ENCODE measurements at regions not wholly inside any gene's neighbourhood (a gene's known extent, or its start where the extent isn't known, plus 50 kb on each side); places are given as distances from the start of the nearest gene placed in this dataset.

DNA sequence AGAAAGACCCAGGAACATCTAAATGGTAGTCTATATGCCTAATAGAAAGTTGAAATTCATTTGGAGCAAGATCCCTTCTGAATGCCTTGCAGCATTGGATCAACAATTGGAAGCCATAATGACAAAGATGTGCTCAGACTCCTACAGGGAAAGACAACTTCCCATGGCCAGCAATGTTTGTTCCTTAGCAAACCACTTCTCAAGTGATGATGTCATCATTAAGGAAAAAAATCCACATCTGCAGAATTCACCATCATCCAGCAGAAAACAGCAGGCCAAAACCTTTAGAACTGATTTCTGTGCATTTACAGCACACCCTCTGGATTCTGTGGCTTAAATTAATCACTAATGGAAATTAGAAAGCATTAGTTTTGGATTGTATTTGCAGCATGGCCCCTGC lies 82.4 kb upstream of the ZIC3 start:
- Mint-ChIP-seq H3K4me1 (no peaks in the 10 kb centered on the region), H3K9me3 (ENCODE audit: low read depth) (no peaks in the 10 kb centered on the region), H3K4me3 (no peak overlapping the region), H3K27ac (no peak overlapping the region), H3K36me3 (no peaks in the 10 kb centered on the region), H3K27me3 (no peaks in the 10 kb centered on the region)
- no peak for DNase-seq
- ATAC-seq = no peak
- CTCF ChIA-PET = no interaction called here

GRCh38 chrX:137482136-137482535 lies 83.8 kb upstream of the ZIC3 start:
- Mint-ChIP-seq H3K36me3 (no peaks in the 10 kb centered on the region), H3K27ac (no peak overlapping the region), H3K4me3 (no peak overlapping the region), H3K4me1 (no peaks in the 10 kb centered on the region), H3K9me3 (ENCODE audit: low read depth) (no peaks in the 10 kb centered on the region), H3K27me3 (no peaks in the 10 kb centered on the region)
- CTCF ChIA-PET = no interaction called here
- ATAC-seq (no peak), DNase-seq (no peak)

DNA sequence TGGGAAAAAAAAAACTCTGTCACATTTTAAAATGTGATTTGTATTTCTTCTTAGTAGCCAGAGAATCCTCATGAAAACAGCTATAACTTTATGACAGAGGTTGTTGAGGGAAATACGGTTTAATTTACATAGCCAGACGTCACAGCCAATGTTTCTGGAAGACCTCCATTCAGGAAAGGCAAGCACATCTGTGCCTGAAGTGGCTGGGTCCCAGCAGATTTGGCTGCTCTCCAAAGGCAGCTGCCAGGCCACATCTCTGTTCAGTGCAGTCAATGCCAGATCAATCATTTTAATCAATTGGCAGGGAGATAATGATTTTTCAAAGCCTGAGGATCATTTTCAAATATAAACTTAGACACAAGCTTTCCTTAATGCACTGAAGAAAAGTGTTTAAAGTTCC lies 86.5 kb upstream of the ZIC3 start:
- CTCF ChIA-PET = no interaction called here
- Mint-ChIP-seq H3K27ac (no peak overlapping the region), H3K4me3 (no peak overlapping the region), H3K4me1 (no peaks in the 10 kb centered on the region), H3K27me3 (no peaks in the 10 kb centered on the region), H3K36me3 (no peaks in the 10 kb centered on the region), H3K9me3 (ENCODE audit: low read depth) (no peaks in the 10 kb centered on the region)
- DNase-seq (no peak), ATAC-seq (no peak)

- no peaks in the 10 kb centered on the region for H3K4me1 Mint-ChIP-seq
- no peaks in the 10 kb centered on the region for H3K9me3 Mint-ChIP-seq (ENCODE audit: low read depth)
- H3K27ac Mint-ChIP-seq = no peak overlapping the region
- H3K36me3 Mint-ChIP-seq = no peaks in the 10 kb centered on the region
- no peak for ATAC-seq
- no peak for DNase-seq
- CTCF ChIA-PET = no interaction called here
- H3K4me3 Mint-ChIP-seq = no peak overlapping the region
- H3K27me3 Mint-ChIP-seq = no peaks in the 10 kb centered on the region
Observed at GRCh38 chrX:137441711-137442110, 124.2 kb upstream of the ZIC3 start.

DNA sequence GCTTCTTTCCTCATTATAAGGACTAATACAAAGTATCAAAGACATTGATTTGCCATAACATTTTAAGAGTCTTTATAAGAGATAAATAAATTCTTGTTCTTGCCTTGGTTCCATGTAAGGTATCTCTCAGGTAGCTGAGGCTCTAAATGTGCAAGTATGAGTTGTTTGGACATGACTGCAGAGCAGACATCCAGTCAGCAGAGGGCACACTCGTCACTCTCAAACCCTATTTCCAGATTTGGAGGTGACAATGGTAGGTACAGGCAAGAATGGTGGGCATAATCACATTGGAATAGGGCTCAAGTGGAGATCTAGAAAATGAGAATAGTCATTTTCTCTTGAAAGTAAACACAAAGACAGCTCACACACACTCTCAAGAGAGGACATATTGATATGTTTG lies 133.3 kb upstream of the ZIC3 start:
- CTCF ChIA-PET = no interaction called here
- H3K4me3 Mint-ChIP-seq = no peak overlapping the region
- H3K27me3 Mint-ChIP-seq = peaks cover 29% of the 10 kb centered on the region
- no peaks in the 10 kb centered on the region for H3K36me3 Mint-ChIP-seq
- no peaks in the 10 kb centered on the region for H3K9me3 Mint-ChIP-seq (ENCODE audit: low read depth)
- no peak for DNase-seq
- no peaks in the 10 kb centered on the region for H3K4me1 Mint-ChIP-seq
- no peak overlapping the region for H3K27ac Mint-ChIP-seq
- ATAC-seq = no peak

- CTCF ChIA-PET = no interaction called here
- DNase-seq (no peak), ATAC-seq (no peak)
- Mint-ChIP-seq H3K4me1 (no peaks in the 10 kb centered on the region), H3K27me3 (peaks cover 31% of the 10 kb centered on the region), H3K4me3 (no peak overlapping the region), H3K9me3 (ENCODE audit: low read depth) (no peaks in the 10 kb centered on the region), H3K27ac (no peak overlapping the region), H3K36me3 (no peaks in the 10 kb centered on the region)
Observed at GRCh38 chrX:137431693-137432488, 134.0 kb upstream of the ZIC3 start.

GRCh38 chrX:137430984-137431475 lies 134.9 kb upstream of the ZIC3 start:
- CTCF ChIA-PET = no interaction called here
- no peaks in the 10 kb centered on the region for H3K9me3 Mint-ChIP-seq (ENCODE audit: low read depth)
- H3K36me3 Mint-ChIP-seq = no peaks in the 10 kb centered on the region
- no peak for DNase-seq
- H3K27me3 Mint-ChIP-seq = peaks cover 37% of the 10 kb centered on the region
- H3K27ac Mint-ChIP-seq = no peak overlapping the region
- ATAC-seq = no peak
- H3K4me3 Mint-ChIP-seq = no peak overlapping the region
- H3K4me1 Mint-ChIP-seq = peaks cover 2% of the 10 kb centered on the region

DNA sequence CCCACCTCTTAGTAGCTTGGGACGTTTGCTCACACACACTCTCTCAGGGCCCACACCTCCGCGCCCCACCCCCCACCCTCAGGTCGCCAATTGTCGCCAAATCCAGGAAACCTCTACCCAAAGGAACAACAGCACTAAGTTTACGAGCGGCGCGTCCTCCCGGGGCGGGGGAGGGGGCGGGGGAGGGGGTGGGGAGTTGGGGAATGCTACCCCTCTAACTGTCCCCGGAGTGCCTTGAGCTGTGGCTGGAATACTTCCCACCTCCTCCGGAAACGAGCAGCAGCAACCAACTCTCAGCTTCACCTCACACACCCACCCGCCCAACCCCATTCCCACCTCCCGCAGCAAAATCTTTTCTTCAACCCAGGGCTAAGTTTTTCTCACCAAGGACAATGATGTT lies 135.6 kb upstream of the ZIC3 start:
- Mint-ChIP-seq H3K9me3 (ENCODE audit: low read depth) (no peaks in the 10 kb centered on the region), H3K36me3 (no peaks in the 10 kb centered on the region), H3K27ac (no peak overlapping the region), H3K27me3 (peaks cover 45% of the 10 kb centered on the region), H3K4me3 (no peak overlapping the region), H3K4me1 (peaks cover 2% of the 10 kb centered on the region)
- DNase-seq (no peak), ATAC-seq (no peak)
- CTCF ChIA-PET = no interaction called here

- CTCF ChIA-PET = no interaction called here
- H3K27me3 Mint-ChIP-seq = peaks cover 56% of the 10 kb centered on the region
- peaks cover 2% of the 10 kb centered on the region for H3K4me1 Mint-ChIP-seq
- DNase-seq (no peak), ATAC-seq (no peak)
- H3K4me3 Mint-ChIP-seq = no peak overlapping the region
- no peak overlapping the region for H3K27ac Mint-ChIP-seq
- no peaks in the 10 kb centered on the region for H3K9me3 Mint-ChIP-seq (ENCODE audit: low read depth)
- no peaks in the 10 kb centered on the region for H3K36me3 Mint-ChIP-seq
Observed at GRCh38 chrX:137428766-137429591, 136.9 kb upstream of the ZIC3 start.

- no peaks in the 10 kb centered on the region for H3K36me3 Mint-ChIP-seq
- H3K4me1 Mint-ChIP-seq = peaks cover 2% of the 10 kb centered on the region
- H3K27ac Mint-ChIP-seq = no peak overlapping the region
- no peak for ATAC-seq
- peaks cover 59% of the 10 kb centered on the region for H3K27me3 Mint-ChIP-seq
- CTCF ChIA-PET = no interaction called here
- no peaks in the 10 kb centered on the region for H3K9me3 Mint-ChIP-seq (ENCODE audit: low read depth)
- peak overlapping the region; percentile 35 for H3K4me3 Mint-ChIP-seq
- no peak for DNase-seq
Observed at GRCh38 chrX:137428221-137428661, 137.7 kb upstream of the ZIC3 start.

DNA sequence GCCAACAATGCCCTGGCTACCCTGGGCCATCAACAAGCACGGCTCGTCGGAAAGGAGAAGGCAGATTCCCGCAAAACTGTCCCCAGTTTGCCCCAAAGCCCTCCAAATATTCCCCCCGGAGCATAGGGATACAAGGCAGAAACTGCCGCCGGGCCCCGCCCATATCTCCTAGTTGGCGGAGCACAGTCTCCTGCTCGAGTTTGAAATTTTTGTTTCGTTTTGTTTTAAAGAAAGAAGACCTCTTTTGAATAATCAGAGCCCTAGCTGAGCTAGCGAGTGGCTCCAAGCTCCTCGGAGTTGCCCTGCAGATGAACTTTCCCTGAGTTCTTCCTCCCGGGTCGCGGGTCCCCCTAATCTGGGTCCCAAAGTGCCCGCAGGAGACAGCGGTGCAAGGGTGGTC lies 138.1 kb upstream of the ZIC3 start:
- Mint-ChIP-seq H3K27me3 (peaks cover 61% of the 10 kb centered on the region), H3K4me3 (peak overlapping the region; percentile 35), H3K27ac (no peak overlapping the region), H3K4me1 (peaks cover 2% of the 10 kb centered on the region), H3K36me3 (no peaks in the 10 kb centered on the region), H3K9me3 (ENCODE audit: low read depth) (no peaks in the 10 kb centered on the region)
- no peak for DNase-seq
- CTCF ChIA-PET = no interaction called here
- ATAC-seq = no peak

DNA sequence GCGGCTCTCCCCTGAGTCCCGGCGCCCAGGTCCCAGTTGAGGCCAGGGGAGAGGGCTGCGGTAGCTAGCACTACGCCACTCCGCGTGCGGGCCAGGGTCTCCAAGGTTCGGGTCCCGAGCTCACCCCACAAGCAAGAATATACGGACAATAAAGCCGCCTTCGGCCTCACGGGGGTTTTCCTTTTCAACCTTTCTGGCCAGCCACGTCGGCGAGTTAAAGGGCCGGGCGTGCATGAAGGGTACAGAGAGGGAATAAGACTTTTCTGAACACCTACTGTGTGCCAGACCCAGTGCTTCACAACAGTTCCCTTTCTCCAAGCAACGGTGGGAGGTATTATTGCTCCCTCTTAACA lies 138.5 kb upstream of the ZIC3 start:
- Mint-ChIP-seq H3K36me3 (no peaks in the 10 kb centered on the region), H3K27ac (no peak overlapping the region), H3K4me3 (peak overlapping the region; percentile 35), H3K27me3 (peaks cover 61% of the 10 kb centered on the region), H3K4me1 (peaks cover 2% of the 10 kb centered on the region), H3K9me3 (ENCODE audit: low read depth) (no peaks in the 10 kb centered on the region)
- DNase-seq = no peak
- CTCF ChIA-PET = no interaction called here
- ATAC-seq = no peak

DNA sequence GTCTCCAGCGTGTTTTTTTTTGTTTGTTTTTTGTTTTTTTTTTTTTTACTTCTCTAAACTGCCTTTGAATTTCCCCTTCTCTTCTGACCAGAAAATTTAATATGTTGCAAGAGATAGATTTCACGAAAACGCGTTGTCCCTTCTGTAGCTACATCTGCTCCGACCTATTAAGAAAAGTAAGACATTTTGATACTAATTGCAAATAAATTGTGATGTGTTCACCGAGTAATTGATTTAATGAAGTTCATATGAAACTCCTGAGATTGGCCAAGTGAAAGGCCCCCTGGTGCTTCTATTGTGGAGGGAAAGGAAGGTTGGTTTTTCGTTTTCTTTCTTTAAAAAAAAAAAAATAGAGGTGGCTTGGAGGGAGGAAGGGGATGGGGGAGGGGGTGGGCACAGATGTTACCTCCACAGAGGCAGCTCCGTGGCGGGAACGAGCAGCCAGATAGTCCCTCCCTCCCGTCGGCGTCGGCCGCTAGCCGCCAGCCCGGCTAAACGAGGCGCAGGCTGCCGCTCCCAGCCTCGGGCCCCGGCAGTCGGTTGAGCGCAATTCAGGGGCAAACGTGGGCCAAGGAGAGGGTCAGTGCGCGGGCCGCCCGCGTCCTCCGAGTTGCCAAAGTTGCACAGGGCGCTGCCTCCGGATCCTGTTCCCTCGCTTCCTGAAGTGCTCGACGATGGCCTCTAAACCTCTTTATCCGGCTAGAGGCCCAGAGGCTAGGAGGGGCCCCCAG lies 139.1 kb upstream of the ZIC3 start:
- peaks cover 61% of the 10 kb centered on the region for H3K27me3 Mint-ChIP-seq
- H3K4me1 Mint-ChIP-seq = peaks cover 2% of the 10 kb centered on the region
- DNase-seq (no peak), ATAC-seq (no peak)
- H3K27ac Mint-ChIP-seq = no peak overlapping the region
- no peak overlapping the region for H3K4me3 Mint-ChIP-seq
- no peaks in the 10 kb centered on the region for H3K9me3 Mint-ChIP-seq (ENCODE audit: low read depth)
- CTCF ChIA-PET = no interaction called here
- H3K36me3 Mint-ChIP-seq = no peaks in the 10 kb centered on the region

- peaks cover 52% of the 10 kb centered on the region for H3K27me3 Mint-ChIP-seq
- H3K9me3 Mint-ChIP-seq (ENCODE audit: low read depth) = no peaks in the 10 kb centered on the region
- H3K4me3 Mint-ChIP-seq = no peak overlapping the region
- no peak for DNase-seq
- ATAC-seq = no peak
- H3K36me3 Mint-ChIP-seq = no peaks in the 10 kb centered on the region
- CTCF ChIA-PET = no interaction called here
- H3K27ac Mint-ChIP-seq = no peak overlapping the region
- peaks cover 2% of the 10 kb centered on the region for H3K4me1 Mint-ChIP-seq
Observed at GRCh38 chrX:137425986-137426385, 139.9 kb upstream of the ZIC3 start.
